Muscle of leg (tissue), 3 donors: ENCODE measurements at regions not wholly inside any gene's neighbourhood (a gene's known extent, or its start where the extent isn't known, plus 50 kb on each side); places are given as distances from the start of the nearest gene placed in this dataset.

ENCODE experiments used
- DNase-seq: peaks from one replicate; pipeline ENCODE4 v3.0.0; 2013
- H3K27ac ChIP-seq: one replicate; pipeline ENCODE4 v1.5.1; 2013; ENCODE audit warnings: mild to moderate bottlenecking, low read length, control low read depth
- H3K27me3 ChIP-seq: one replicate; pipeline ENCODE4 v1.6.1; 2013; ENCODE audit warnings: low read length; ENCODE audit not compliant: control insufficient read depth, insufficient read depth
- H3K36me3 ChIP-seq: one replicate; pipeline ENCODE4 v1.6.1; 2013; ENCODE audit warnings: low read length; ENCODE audit not compliant: control insufficient read depth, insufficient read depth
- H3K4me1 ChIP-seq: one replicate; pipeline ENCODE4 v1.6.1; 2013; ENCODE audit warnings: low read length; ENCODE audit not compliant: control insufficient read depth, insufficient read depth
- H3K4me3 ChIP-seq: one replicate; pipeline ENCODE4 v1.5.1; 2013; ENCODE audit warnings: low read length, control low read depth
- H3K9me3 ChIP-seq: replicated peaks from 2 replicates; pipeline ENCODE4 v1.6.1; 2013; ENCODE audit warnings: low read depth, low read length; ENCODE audit not compliant: control insufficient read depth
- WGBS: methylation state at CpG from one replicate; pipeline ENCODE4 v1.1.5; 2013; ENCODE audit warnings: missing lambda C conversion rate; ENCODE audit not compliant: insufficient coverage; 5-methylcytosine and 5-hydroxymethylcytosine counted together

DNA sequence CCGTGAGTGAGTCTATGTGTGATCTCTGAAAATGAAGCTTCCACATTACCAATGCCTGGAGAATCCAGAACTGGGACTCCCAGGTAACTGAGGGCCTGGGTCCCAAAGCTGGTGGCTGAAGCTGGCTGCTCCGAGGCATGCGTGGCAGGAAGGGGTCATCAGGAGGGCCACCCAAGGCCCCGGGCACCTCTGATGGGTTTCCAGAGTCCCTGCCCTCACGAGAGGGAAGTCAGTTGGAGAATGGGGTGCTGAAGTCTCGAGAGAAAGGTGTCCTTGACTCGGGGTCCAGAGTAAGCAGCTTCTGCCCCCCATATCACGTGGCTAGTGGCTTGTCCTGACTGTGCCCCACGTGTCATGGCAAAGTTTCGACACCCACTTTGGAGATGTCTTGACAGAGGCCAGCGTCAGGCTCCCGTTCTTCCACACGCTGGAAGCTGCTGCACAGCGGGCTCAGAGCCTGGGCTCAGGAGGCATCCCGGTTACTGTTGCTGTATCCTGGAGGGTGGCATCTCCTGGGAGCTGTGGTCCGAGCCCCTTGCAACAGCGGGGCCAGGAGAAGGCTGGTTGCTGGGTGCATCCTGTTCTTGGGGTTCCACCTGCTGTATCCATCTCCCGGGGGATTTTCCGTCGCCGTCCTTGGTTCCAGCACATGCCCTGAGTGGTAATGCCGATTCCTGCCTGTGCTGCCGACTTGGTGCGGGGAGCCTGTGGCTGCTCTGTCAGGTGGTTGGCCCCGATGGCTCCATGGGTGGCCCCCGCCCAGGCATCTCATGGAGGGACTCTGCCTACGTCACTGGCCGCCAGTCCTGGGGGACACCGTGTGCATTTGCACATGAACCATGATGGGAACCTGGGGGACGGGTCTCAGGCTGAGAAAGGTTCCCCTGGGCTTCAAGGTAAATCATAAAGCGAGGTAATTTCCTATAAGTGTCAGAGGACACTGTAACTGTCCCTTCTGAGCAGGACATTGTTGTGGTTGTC lies 183.3 kb upstream of the HDAC4 start:
- H3K4me3 ChIP-seq: no peak overlapping the region
- H3K27me3 ChIP-seq: no peaks in the 10 kb centered on the region
- H3K36me3 ChIP-seq: no peaks in the 10 kb centered on the region
- whole genome bisulfite sequencing: 89% methylated on average over 30 of the region's 31 CpGs
- H3K4me1 ChIP-seq: peaks cover 7% of the 10 kb centered on the region
- no peak for DNase-seq
- no peak overlapping the region for H3K27ac ChIP-seq
- no peaks in the 10 kb centered on the region for H3K9me3 ChIP-seq

DNA sequence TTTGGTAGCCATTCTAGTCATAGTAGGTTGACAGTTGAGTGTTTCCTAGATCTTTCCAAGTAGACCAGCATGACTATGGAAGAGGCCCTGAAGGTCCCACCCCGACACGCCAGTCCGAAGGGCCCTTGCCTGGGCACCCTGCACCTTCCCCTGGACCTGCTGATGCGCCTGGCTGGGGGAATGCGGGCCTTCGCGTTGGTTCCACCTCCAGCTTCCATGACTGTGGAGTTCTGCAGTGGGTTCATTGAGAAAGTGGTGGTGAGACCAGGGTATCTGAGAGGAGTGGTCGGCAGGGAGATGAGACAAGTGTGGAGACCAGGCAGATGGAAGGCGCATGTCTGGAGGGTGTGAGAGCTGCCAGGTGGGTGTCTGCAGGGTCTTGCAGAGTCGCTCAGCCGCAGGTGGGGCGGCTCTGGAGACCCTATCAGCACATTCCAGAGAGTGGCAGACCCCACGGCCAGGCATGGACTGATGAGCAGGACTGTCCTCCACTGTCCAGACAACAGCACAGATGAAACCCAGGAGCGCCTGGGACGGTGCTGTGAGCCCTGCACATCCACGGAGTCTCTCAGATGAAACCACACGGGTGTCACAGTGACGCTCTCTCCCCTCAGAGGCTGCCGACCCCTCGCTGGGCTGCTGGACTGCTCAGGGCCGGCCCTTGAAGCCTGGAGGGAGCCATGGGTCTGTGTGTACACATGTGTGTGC lies 182.5 kb upstream of the HDAC4 start:
- DNase-seq: no peak
- 92% methylated on average over 18 of the region's 21 CpGs for WGBS
- no peaks in the 10 kb centered on the region for H3K9me3 ChIP-seq

DNA sequence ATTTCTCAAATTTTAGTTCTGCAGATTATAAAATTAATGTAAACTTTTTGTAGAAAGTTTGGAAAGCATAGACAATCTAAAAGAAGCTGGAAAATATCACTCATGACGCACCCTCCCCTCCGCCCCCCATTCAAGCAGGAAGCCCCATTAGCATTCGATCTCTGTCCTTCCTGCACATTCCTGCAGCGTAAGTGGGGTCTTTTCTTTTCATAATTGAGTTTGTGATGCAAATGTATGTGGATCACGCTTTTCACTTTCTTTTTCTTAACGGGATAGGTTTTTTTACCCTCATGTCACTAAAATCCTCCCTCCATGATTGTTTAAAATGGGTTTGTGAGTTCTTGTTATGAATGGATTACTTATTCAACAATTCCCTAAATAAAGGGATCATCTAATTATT lies 181.7 kb upstream of the HDAC4 start:
- Histone ChIP-seq H3K36me3 (no peaks in the 10 kb centered on the region), H3K9me3 (no peaks in the 10 kb centered on the region), H3K4me1 (peaks cover 2% of the 10 kb centered on the region), H3K4me3 (no peak overlapping the region), H3K27me3 (no peaks in the 10 kb centered on the region), H3K27ac (no peak overlapping the region)
- WGBS: no CpG with 5 or more reads among the region's 6 CpGs
- no peak for DNase-seq

More for the DNA sequence above, 182.5 kb upstream of the HDAC4 start:
- H3K4me3 ChIP-seq: no peak overlapping the region
- H3K27me3 ChIP-seq: no peaks in the 10 kb centered on the region
- no peaks in the 10 kb centered on the region for H3K36me3 ChIP-seq
- no peak overlapping the region for H3K27ac ChIP-seq
- no peaks in the 10 kb centered on the region for H3K4me1 ChIP-seq

DNA sequence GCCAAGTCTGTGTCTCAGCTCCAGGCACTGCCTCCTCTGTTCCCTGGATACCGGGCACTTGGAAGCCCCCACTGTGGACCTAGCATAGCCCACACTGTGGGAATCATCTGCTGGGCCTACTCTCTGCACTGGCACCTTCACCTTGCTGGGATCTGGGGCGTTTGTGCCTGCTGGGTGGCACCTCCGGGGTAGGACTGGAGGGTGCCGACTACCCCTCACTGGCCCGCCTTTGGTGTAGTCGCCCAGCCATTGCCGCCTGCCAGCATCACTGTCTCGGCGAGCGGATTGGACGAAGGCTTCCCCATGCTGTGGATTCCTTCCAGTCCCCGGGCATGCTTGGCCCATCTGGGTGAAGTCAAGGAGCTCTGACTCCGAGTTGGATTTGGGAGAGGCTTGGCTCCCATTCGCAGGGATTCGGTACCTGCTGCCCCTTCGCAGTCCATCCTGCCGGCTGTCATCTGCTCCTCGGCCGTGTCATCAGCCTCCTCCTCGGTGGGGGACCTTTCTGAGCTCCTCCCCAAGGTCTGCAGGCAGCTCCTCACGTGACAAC lies 180.6 kb upstream of the HDAC4 start:
- Histone ChIP-seq H3K4me3 (no peak overlapping the region), H3K4me1 (peaks cover 7% of the 10 kb centered on the region), H3K27me3 (no peaks in the 10 kb centered on the region), H3K9me3 (no peaks in the 10 kb centered on the region), H3K27ac (no peak overlapping the region), H3K36me3 (no peaks in the 10 kb centered on the region)
- WGBS: 85% methylated on average over 20 of the region's 21 CpGs
- no peak for DNase-seq

GRCh38 chr2:239580199-239580527 lies 179.3 kb upstream of the HDAC4 start:
- H3K4me3 ChIP-seq: no peak overlapping the region
- no peak overlapping the region for H3K27ac ChIP-seq
- H3K9me3 ChIP-seq: peaks cover 7% of the 10 kb centered on the region
- 83% methylated on average over 2 of the region's 3 CpGs for WGBS
- H3K27me3 ChIP-seq: peaks cover 6% of the 10 kb centered on the region
- no peaks in the 10 kb centered on the region for H3K36me3 ChIP-seq
- no peak for DNase-seq
- H3K4me1 ChIP-seq: peaks cover 7% of the 10 kb centered on the region

- H3K9me3 ChIP-seq: peaks cover 7% of the 10 kb centered on the region
- H3K4me1 ChIP-seq: peaks cover 12% of the 10 kb centered on the region
- no peak overlapping the region for H3K27ac ChIP-seq
- no peak overlapping the region for H3K4me3 ChIP-seq
- peaks cover 9% of the 10 kb centered on the region for H3K27me3 ChIP-seq
- no peak for DNase-seq
- WGBS: 78% methylated on average over 2 of the region's 7 CpGs
- no peaks in the 10 kb centered on the region for H3K36me3 ChIP-seq
Measured at GRCh38 chr2:239579524-239580198, 178.8 kb upstream of the HDAC4 start.

DNA sequence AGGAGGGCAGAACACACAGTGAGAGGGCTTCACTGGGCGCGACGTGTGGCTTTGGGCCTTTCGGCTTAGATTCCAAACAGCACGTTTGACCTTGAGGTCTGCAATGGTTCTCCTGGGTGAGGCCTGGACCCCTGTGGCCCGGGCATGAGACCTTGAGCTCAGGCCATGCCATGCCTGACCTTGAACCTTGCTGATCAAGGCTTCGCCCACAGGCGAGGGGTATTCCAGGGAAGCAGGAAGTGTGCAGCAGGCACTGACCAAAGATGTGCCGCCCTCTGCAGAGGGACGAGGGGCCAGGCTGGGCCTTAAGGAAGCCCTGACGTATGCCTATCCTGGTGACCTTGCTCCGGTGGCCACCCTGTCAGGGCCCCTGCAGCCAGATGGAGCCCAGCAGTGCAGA lies 178.3 kb upstream of the HDAC4 start:
- Histone ChIP-seq H3K9me3 (peaks cover 7% of the 10 kb centered on the region), H3K27me3 (peaks cover 12% of the 10 kb centered on the region), H3K27ac (no peak overlapping the region), H3K36me3 (no peaks in the 10 kb centered on the region), H3K4me1 (peaks cover 17% of the 10 kb centered on the region), H3K4me3 (no peak overlapping the region)
- WGBS: 90% methylated on average over 12 of the region's 12 CpGs
- DNase-seq: no peak

DNA sequence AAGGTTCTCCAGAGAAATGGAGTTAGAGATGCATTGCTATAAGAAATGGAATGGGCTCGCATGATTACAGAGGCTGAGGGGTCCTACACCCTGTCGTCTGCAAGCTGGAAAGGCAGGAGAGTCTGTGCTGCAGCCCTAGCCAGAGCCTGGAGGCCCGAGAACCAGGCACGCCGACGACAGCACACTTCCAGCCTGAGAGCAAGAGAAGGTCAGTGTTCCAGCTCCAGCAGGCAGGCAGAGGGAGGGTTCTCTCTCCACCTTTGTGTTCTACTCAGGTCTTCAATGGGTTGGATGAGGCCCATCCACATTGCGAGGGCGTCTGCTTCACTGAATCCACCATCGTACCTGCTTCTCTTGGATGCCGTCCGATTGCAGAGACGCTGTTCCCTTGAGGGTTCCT lies 177.6 kb upstream of the HDAC4 start:
- H3K4me3 ChIP-seq: no peak overlapping the region
- no peaks in the 10 kb centered on the region for H3K36me3 ChIP-seq
- peaks cover 12% of the 10 kb centered on the region for H3K27me3 ChIP-seq
- no peak overlapping the region for H3K27ac ChIP-seq
- peaks cover 22% of the 10 kb centered on the region for H3K4me1 ChIP-seq
- H3K9me3 ChIP-seq: peaks cover 7% of the 10 kb centered on the region
- DNase-seq: no peak
- WGBS: 79% methylated on average over 11 of the region's 12 CpGs

DNA sequence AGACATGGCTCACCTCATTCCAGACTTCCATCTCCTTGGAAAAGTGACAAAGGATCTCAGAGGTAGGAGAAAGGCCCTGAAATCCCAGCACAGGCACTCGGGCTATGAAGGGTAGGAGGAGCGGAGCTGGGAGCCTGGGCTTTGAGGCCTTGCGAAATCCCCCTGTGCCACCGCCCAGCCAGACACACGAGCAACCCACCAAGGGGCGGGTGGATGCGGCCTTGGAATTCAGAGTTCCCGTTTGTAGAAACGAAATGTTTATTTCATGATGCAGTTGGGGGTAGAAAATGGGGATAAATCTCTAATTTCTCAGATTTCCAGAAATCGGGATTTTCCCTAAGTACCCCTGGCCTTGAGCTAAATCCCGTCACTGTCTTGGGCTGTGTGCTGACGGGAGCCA lies 177.1 kb upstream of the HDAC4 start:
- H3K27me3 ChIP-seq: peaks cover 12% of the 10 kb centered on the region
- no peaks in the 10 kb centered on the region for H3K36me3 ChIP-seq
- no peak overlapping the region for H3K27ac ChIP-seq
- WGBS: 80% methylated on average over 2 of the region's 12 CpGs
- peaks cover 22% of the 10 kb centered on the region for H3K4me1 ChIP-seq
- no peak overlapping the region for H3K4me3 ChIP-seq
- DNase-seq: no peak
- peaks cover 7% of the 10 kb centered on the region for H3K9me3 ChIP-seq
